ENCODE measurements at regions not wholly inside any gene's neighbourhood (a gene's known extent, or its start where the extent isn't known, plus 50 kb on each side); places are given as distances from the start of the nearest gene placed in this dataset.

DNA sequence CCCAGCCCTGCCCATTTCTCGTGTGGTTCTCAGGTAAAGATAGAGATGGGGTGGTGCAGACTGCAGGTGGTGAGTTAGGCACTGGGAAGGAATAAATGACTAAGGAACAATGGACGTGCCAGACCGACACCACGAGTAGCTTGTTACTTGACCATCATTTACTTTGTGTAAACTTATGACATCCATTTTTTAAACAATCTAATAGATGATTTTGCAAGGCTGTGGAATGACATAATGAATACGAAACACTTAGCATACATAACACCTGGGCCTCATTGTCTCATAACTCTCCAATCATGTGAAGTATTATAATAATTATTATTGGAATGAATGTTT, 137.3 kb upstream of the CPEB2 start:
- no peak for DNase-seq

DNA sequence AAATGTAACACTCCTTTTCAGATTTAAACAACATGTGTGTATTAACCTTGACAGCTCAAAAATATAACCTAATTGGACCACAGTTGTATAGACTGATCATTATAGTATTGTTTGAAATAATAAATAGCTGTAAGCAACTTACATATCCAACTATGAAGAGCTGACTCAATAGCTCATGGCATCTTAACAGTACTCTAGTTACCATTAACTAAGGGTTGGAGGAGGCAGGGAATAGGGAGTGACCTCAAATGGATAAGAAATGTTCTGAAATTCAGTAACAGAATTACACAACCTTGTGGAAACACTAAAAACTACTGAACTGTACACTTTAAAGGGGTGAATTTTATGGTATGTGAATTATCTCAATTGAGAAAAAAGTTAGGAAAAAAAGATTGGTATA, 136.5 kb upstream of the CPEB2 start:
- no peak for DNase-seq

DNA sequence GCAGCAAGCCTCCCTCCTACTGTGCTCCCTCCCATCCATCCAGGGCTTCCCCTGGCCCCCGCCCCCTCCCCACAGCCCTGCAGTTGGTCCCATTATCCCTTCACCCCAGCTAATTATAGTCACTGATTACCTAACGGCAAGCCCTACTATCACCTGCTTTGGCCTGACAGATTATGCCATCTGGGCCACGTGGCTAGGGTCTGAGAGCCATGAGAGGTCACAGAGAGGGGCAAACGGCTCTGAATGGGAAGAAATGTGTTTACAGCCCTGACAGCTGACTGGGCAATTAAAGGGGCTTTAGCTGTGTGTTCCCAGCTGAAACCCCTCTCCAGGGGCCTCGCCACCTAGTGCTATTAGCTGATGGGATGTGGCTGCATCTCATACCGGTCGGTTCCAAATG, 134.4 kb upstream of the CPEB2 start:
- DNase-seq, result no peak

DNA sequence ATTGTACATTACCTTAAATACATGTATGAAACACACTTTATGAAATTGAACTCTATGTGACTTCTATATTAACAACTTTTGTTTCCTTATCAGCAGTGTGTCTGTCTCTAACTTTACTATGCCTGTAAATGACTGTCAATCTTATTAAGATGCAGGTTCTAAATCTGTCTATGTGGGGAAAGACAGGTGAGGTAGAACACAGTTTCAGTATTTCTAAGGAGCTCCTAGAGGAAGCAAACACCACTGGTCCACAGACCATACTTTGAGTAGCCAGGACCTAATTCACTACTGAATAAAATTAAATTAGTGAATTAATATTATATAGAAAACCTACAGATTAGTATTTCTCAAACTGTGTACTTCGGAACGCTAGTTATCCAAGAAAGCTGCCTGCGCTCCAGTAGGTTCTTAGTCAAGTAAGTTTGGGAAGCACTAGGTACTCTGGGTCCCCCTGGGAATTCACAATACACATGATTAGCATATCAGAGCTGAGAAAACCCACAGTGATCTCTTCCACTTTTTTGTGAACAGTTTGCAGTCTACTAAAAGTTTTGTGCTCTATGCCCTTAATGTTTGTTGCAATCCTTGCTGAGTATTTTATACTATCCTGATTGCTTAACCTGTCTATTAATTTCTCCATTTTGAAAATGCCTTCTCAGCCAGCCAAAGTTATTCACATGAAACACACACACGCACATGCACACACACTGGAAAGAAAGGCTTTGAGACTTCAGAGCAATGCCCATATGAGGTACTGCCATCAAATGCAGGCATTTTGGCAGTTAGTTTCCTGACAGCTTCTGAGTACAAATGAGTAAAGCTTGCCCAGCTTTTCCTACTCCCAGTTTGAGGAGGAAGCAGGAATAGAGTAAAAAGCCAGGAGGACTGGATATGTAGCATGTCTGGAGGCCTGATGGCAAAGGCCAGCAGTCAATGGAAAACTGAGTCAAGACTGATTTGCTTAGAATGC, 133.6 kb upstream of the CPEB2 start:
- DNase-seq, result no peak

DNA sequence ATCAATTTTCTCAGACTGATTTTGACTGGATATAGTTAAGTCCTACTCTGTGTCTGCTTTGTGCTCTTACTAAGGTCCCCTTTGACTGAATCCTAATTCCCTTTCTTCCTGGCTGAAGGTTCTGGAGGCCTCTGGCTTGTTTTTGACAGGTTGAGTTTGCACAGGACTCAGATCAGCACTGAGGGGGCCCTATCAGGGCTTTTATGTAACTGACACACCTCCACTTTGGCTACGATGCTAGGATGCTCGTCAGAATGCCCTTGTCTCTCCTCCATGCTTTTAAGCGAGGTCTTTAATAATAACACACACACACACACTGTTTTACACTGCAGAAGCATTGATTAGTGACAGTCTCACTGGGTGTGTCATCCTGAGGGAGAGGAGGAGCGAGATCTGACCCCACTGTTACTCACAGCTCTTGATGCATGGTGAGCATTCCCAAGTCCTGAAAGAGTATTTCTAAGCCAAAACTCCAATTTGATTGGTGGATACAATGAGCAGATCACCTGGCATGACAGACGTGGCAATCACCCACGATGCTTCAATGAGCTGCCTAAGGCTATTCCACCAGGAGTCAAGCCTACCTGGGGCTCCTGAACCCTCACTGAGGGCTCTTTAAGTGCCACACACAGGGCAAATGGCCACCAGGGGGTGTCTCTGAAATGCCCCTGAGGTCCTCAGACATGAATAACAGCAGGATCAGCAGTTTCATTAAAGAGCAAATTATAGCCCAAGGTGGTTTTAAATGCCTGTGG, 130.4 kb upstream of the CPEB2 start:
- peak; percentile 21 for DNase-seq

DNA sequence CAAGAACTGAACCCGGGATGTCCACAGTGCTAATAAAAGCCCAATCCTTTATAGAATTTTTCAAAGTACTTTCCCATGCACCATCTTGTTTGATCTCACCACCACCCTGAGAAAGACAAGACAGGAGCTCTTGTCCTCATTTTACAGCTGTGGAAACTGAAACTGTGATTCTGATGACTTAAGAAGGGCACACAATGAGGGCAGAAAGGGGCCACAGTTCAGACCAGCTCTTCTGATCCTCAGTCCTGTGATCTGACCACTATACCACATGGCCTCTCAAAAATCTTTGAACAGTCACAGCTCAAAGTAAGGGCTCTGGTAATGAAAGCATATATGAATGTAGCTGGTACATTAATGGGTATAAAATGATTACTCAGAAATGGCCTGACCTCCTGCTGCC, 127.3 kb upstream of the CPEB2 start:
- no peak for DNase-seq

DNA sequence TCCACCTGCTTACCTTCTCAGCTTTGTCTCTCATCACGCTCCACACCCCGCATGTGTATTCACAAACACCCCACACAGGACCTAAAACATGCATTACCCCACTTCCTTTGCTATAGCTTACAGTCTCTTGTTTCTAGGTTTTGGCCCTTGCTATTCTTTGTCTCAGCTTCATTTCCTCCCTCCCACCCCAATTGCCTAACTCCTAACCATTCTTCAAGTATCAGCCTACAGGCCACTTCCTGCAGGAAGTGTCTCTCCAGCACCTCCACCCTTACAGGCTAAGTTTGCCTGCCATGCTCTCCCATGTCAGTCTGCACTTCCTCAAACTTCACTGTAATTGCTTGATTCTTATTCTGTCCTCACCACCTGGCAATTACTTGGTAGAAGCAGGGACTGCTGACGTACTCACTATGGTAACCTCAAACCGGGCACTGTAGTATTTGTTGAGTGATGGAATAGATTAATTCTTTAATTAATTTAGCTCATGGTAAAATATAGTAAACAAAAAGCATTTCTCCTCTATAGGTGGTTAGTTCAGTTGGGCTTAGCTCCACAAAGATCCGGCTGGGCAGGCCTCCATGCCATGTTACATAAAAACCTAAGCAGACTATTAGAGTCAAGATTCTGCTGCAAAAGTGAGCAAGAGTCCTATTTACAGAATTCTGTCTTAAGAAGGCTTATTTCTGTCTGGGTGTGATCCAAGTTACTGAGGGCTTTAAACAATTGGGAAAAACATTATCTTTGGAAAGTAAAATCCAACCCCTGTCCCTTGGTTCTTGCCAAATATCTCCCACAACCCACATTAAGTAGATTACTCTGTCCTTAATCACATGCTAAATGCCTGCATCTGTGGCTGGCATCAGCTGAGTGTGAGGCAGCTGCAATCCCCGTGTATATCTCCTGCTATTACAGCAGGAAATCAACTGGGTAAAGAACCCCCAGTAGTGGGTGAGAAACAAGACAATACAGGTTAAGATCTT, 124.7 kb upstream of the CPEB2 start:
- DNase-seq, result peak; percentile 14

DNA sequence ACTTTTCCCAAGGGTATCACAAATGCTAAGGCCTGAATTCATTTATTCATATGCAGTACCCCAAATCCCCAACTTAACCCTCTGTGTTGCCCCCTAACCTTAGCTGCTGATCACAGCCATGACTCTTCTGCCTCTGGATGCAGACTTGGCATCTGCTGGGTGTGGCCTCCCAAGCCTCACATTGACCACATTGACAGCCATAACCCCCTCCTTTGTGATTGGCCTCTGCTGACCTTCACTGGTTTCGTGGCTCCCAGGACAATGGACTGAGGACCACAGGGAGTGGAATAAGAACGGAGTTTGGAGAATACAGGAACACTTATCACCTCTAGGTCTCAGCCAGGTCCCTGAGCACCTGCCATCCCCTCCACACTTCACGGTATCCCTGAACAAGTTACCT, 123.6 kb upstream of the CPEB2 start:
- no peak for DNase-seq

DNA sequence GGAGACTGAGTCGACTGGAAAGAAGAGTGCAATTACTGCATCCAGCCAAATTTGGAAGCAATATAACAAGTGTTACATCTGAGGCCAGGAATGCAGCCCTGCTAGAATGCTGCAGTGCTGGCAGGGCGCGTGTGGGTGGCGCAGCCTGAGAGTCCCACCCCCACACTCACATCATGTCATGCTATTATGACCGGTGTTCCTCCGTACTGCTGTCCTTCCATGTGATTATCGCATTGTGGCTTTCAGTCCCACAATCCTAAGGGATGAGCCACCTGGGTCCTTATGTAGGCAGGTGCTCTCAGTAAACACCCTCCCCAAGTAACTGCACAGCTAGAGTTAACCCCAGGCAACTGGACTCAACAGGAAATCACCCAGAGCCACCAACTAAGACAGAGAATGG, 122.6 kb upstream of the CPEB2 start:
- DNase-seq, result no peak

DNA sequence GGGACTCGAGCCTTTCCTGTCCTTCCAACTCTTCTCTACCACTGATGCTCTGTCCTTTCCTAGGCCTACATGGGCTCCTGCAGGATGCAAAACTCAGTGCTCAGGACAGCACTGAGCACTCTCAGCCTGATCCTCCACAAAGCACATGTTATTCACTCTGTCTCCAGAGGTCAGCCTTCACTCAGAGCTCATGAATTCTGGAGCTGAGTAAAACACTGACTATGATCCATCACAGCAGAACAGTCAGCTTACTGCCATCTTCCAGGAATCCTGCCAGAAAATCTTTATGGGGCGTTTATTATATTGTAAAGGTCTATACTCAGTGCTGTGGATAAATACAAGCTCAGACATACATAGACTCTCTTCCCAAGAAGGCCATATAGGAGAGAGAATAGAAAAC, 121.5 kb upstream of the CPEB2 start:
- DNase-seq, result no peak

DNA sequence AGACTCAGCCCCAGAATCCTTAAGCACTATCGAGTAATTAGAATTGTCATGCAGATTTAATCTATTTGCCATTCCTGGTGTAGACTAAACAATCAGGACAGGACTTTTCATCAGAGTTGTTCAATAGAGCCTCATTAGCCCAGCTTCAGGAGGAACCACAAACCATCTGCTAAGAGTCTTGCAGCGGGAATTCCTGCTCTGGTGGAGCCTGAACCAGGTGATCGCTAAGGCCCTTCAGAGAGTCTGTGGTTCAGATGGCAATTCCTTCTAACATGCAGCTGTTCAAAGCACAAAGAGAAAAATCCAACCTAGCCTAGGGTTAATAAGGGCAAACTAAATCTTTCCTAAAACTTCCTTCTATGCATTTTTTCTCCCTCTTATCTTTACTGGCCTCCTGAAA, 119.1 kb upstream of the CPEB2 start:
- DNase-seq, result no peak

DNA sequence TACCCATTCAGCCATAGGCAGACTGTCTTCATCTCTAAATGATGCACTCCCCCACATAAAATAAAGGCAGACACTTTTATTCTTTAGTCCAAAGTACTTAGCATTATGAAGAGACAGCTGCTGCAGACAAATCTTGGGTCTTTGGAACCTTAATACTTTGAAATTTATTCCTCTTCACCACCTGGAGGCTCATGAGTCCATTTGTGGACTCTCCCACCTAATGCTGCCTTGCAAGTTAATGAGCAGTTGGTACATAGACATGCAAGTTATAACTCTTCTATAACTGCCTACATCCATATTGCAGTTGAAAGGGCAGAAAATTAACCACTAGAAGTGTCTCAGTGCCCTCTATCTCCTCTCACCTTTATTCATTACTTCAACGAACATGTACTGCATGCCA, 118.6 kb upstream of the CPEB2 start:
- no peak for DNase-seq

DNA sequence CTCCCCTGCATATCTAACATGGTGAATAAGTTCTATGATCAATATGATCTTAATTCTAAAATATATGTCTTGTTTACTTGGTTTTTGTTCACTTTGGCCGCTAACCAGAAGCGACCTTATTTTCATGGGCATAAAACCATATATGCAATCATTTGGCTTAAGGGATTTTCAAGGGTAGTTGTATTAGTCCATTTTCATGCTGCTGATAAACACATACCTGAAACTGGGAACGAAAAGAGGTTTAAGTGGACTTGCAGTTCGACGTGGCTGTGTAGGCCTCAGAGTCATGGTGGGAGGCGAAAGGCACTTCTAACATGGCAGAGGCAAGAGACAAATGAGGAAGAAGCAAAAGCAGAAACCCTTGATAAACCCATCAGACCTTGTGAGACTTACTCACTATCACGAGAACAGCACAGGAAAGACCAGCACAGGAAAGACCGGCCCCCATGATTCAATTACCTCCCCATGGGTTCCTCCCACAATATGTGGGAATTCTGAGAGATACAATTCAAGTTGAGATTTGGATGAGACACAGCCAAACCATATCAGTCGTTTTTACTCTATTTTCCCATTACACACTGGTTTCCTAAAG, 114.3 kb upstream of the CPEB2 start:
- no peak for DNase-seq

DNA sequence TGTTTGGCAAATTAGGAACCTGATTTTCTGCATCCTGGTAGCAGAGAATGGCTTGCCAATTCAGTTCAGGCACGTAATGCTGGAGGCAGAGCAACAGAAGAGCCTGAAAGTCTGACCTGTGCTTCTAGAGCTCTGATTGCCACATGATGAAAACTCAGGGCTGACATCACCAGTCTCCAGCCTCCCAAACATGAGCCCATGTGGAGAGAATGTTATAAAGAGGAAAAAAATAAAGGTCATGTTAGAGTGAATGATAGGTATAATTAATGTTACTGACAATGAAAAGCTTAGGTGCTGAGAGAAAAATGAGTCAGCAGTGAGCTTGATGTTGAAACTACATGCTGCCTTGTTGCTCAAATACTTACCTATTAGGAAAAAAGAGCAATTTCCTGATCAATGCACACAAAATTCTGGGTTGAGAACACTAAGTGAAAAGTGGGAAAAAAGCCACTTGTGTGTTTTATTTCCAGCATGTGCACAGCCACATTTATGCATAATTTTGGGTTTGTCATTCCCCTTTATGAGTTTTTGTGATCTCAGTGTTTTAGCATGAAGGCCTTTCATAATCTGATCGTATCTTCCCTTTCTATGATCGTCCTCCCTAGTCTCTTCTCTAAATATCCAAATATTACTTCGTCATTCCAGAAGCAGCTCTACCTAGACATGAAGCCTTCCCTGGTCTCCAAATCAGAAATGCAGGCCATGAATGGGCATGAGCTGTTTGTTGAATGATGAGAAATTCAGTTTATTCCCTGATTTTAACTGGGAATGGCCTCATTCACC, 113.3 kb upstream of the CPEB2 start:
- DNase-seq, result no peak

DNA sequence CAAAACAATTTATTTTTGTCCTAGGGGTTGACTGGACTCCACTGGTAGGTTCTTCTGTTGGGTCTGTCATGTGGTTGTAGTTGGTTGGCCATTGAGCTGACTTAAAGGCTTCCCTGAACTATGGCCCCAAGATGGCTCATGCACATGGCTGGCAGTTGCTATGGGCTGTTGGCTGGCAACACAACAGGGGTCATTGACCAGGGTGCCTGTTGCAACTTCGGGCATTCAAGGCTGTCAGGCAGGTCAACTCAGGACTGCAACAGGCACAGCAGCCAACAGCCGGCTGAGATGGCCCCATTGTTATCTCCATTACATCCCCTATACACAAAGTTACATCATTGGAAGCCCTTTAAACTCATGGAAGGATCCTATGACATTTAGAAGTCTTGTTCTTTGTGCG, 109.7 kb upstream of the CPEB2 start:
- no peak for DNase-seq

DNA sequence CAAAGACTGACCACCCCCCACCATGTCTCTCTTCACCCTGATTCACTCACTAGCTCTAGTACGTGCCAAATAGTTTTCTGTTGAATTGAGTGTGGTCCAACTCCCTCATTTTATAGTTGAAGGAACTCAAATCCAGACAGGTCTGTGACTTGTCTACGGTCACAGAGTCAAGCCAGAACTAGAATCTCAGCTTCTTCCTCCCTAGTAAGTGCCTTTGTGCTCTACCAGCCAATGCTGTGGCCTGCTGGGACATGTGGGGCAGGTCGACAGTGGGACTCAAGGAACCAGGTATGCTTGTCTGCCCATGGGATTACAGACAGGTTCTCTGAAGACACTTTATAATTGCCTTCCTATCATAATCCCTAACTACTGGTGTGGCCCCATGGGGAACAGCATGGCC, 108.6 kb upstream of the CPEB2 start:
- no peak for DNase-seq

DNA sequence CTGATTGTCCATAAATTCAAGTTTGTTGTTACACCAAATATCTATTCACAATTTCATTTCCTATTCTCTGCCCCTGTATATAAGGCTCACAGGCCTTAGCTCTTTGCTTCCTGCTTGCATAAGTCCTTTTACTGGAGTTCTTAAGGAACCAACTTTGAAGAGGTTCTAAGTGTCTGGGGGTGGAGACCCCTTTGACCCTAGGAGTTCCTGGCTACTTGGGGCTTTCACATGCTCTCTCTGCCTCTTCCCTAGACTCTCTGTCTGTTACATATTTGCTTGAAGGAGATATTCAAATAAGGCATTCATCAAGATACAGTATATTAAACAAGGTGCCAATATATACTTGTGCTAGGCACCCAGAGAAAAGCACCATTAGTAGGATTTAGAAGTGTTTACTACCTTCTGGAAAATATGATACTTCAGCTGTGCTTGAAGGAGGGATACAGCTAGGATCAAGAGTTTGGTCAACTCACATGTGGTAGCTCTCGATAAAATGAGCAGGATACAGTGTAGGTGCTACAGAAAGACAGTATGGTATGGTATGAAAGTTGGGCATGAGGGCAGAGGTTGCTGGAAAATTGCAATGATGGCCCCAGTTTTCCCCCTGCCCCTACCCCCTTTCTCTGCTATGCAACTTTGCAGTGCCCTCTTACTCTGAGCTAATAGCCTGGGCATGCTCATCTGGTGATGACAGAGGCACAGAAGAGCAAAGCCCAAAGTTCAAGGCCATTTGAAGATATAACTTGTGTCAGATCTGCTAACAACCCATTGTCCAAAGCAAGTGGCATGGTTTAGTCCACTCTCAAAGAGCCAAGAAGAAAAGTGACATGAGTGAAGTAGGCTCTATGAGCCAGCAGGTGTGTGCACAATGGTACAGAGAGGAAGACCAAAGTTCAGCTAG, 107.6 kb upstream of the CPEB2 start:
- no peak for DNase-seq

DNA sequence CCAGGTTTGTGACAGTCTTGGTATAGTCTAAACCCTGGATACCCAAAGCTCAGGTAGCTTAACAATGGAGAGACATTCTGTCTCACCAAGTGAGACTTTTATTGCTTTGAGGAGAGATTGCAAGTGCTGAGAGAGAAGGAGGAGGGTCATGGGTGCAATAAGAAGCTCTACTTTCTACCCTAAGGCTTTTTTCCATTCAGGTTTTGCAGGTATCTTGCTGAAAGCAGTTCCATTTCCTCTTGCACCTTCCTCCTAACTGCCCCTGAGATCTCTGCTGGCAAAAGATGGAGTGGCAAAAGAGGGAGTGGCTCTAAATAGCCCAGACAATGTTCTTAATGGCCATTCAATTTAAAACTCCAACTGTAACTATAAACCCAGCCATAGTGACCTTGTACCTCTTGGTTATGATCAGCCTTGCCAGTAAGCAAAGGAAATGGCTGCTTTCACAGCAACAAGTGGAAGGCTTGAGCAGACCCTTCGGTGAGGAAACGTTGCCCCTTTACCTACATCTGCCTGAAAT, 105.6 kb upstream of the CPEB2 start:
- no peak for DNase-seq

DNA sequence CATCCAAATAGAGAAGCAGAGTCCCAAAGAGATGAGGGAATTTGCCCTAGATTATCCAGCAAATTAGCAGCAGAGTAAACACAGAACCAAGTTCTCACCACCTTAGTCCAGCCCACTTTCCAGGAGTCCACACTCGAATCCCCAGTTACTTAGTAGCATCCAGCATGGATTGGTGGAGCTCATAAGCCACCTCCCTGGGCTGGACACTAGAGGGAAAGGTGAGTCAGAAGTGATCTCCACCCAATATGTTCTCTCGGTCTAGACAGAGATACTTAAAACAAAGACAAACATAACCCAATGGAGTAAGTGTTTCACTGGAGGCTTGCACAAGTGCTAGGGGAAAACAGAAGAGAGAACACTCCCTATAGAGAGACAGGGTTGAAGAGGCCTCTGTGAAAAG, 105.1 kb upstream of the CPEB2 start:
- no peak for DNase-seq

DNA sequence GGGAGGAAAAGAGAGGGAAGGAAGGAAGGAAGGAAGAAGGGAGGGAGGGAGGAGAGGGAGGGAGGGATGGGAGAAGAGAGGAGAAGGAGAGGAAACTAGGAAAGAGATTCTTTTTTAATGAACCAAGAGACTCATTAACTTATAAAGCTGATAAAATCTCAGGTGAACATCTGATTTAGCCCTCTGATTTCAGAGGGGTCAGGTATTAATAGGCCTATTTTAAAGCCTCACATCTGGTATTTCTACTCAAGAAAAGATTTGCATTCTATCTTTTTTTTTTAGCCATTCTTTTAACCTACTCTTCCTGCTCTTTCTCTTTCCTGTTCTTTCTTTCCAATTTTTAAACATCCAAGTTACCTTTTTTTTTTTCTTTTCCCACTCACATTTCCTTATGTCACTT, 103.3 kb upstream of the CPEB2 start:
- no peak for DNase-seq

DNA sequence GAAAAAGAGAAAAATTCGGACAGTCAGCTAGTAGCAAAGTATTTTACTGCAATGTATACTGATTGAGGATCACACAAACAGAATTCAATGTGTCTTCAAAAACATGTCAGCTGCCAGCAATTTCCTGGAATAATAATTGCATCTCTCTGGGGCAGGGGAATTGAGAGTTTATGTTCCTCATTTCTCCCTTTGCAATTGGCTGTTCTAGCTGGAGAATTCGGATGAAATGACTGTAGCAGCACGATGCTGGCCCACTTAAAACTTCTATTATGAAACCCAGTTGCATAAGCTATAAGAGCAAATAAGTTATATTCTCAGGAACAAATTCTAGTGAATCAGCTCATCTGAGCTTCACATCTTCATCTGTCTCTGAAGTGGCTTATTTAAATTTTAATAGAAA, 99.9 kb upstream of the CPEB2 start:
- DNase-seq, result no peak
